Adrenal gland (tissue), 9 donors: ENCODE measurements at regions not wholly inside any gene's neighbourhood (a gene's known extent, or its start where the extent isn't known, plus 50 kb on each side); places are given as distances from the start of the nearest gene placed in this dataset.

Experiments used
- DNase-seq, 7 donors: peaks; one replicate each; pipeline ENCODE4 v3.0.0-alpha.2; 2019 to 2020
- H3K27ac ChIP-seq, 5 donors: fragments of 200-600 bp; sonication (generic) in 4 of 5; 1 replicate in 3 of 5; 2 replicates in 2 of 5; pipeline versions ENCODE4 v1.5.1 to v1.8.0; 2016 to 2020; ENCODE audit warnings: mild to moderate bottlenecking in 1 of 5
- H3K27me3 ChIP-seq: fragments of 200-600 bp; 2 replicates; pipeline ENCODE4 v1.8.0; 2021
- H3K36me3 ChIP-seq, 2 donors: fragments of 200-600 bp; replicated peaks in 1 of 2; 1 replicate in 1 of 2; 2 replicates in 1 of 2; pipeline versions ENCODE4 v1.5.1 to v1.8.0; 2018 to 2022
- H3K4me1 ChIP-seq, 2 donors: fragments of 200-600 bp; replicated peaks in 1 of 2; 1 replicate in 1 of 2; 2 replicates in 1 of 2; pipeline versions ENCODE4 v1.5.1 to v1.8.0; 2018 to 2021
- H3K4me3 ChIP-seq, 4 donors: fragments of 200-600 bp; sonication (generic) in 3 of 4; one replicate each; pipeline ENCODE4 v1.5.1; 2016 to 2018
- H3K9me3 ChIP-seq, 3 donors: fragments of 200-600 bp; sonication (generic) in 1 of 3; replicated peaks in 1 of 3; 1 replicate in 2 of 3; 2 replicates in 1 of 3; pipeline versions ENCODE4 v1.5.1 to v1.8.0; 2016 to 2021
- CTCF ChIP-seq, 6 experiments: fragments of 450-650 bp in 4 of 6; fragments of 200-600 bp in 2 of 6; sonication (generic) in 1 of 6; IDR thresholded peaks; 1 replicate in 5 of 6; 2 replicates in 1 of 6; pipeline versions ENCODE4 v1.5.1 to v1.8.0; 2016 to 2021; ENCODE audit warnings: antibody characterized with exemption in 6 of 6, mild to moderate bottlenecking in 2 of 6, moderate library complexity in 1 of 6
- POLR2A ChIP-seq, 2 donors: fragments of 450-650 bp; IDR thresholded peaks; one replicate each; pipeline ENCODE4 v1.6.1; 2017; ENCODE audit warnings: antibody characterized with exemption in 2 of 2, mild to moderate bottlenecking in 2 of 2, moderate library complexity in 1 of 2
- WGBS, 4 donors: extraction: QIAGEN DNeasy Blood & Tissue Kit in 2 of 4; methylation state at CpG; one replicate each; pipeline versions ENCODE4 v1.1.5 to v1.1.7; 2013 to 2017; 5-methylcytosine and 5-hydroxymethylcytosine counted together
- intact Hi-C, 2 donors: fragments of 100-400 bp; cut with DNase I; formaldehyde crosslinking; loops; one replicate each; pipeline versions ENCODE4 v1.14.1 to v1.15.0; 2022 to 2023
- donor health status: healthy with polysubstance abuse.
- donor health status: Bipolar disorder and iron deficiency.
- donor health status: DM: yes; HTN: yes; CAD: no.
- donor health status: DM: no; HTN: no; CAD: no.
- donor health status: DM: no; HTN: no; CAD: no.

- Histone ChIP-seq H3K36me3 (no peaks in the 10 kb centered on the region), H3K9me3 (no peaks in the 10 kb centered on the region), H3K27me3 (no peaks in the 10 kb centered on the region), H3K4me3 (no peak overlapping the region), H3K4me1 (peaks cover 0 to 5% of the 10 kb centered on the region in 2 donors), H3K27ac (no peak overlapping the region)
- intact Hi-C loops = no loop called here
- whole genome bisulfite sequencing, 4 donors = 71 to 83% (median 79%) methylated on average over 4 of the region's 4 CpGs
- TF ChIP-seq CTCF (IDR thresholded peaks at IDR 0.05) = no peak
- no peak for TF ChIP-seq POLR2A (IDR thresholded peaks at IDR 0.05)
- no peak for DNase-seq
Measured at GRCh38 chr4:156098805-156099204, 145.1 kb upstream of the CTSO start.

- H3K4me3 ChIP-seq = no peak overlapping the region
- TF ChIP-seq POLR2A (IDR thresholded peaks at IDR 0.05) (no peak), CTCF (IDR thresholded peaks at IDR 0.05) (no peak)
- intact Hi-C loops = no loop called here
- no peaks in the 10 kb centered on the region for H3K9me3 ChIP-seq
- H3K4me1 ChIP-seq = no peaks in the 10 kb centered on the region
- no peak for DNase-seq
- H3K36me3 ChIP-seq = no peaks in the 10 kb centered on the region
- no peak overlapping the region for H3K27ac ChIP-seq
- H3K27me3 ChIP-seq = no peaks in the 10 kb centered on the region
Measured at GRCh38 chr4:156085100-156085499, 131.4 kb upstream of the CTSO start.

- no peaks in the 10 kb centered on the region for H3K36me3 ChIP-seq
- intact Hi-C loops = no loop called here
- no peak overlapping the region for H3K4me3 ChIP-seq
- no peaks in the 10 kb centered on the region for H3K27me3 ChIP-seq
- WGBS, 4 donors = 52 to 74% (median 60%) methylated on average over 1 of the region's 1 CpG
- H3K9me3 ChIP-seq = no peaks in the 10 kb centered on the region
- no peak for DNase-seq
- H3K4me1 ChIP-seq = no peaks in the 10 kb centered on the region
- TF ChIP-seq POLR2A (IDR thresholded peaks at IDR 0.05) = no peak
- no peak for TF ChIP-seq CTCF (IDR thresholded peaks at IDR 0.05)
- no peak overlapping the region for H3K27ac ChIP-seq
Measured at GRCh38 chr4:156084373-156084772, 130.7 kb upstream of the CTSO start.

- Histone ChIP-seq H3K27me3 (no peaks in the 10 kb centered on the region), H3K27ac (no peak overlapping the region), H3K9me3 (no peaks in the 10 kb centered on the region), H3K4me1 (no peaks in the 10 kb centered on the region), H3K36me3 (no peaks in the 10 kb centered on the region), H3K4me3 (no peak overlapping the region)
- WGBS, 4 donors = 64 to 77% (median 74%) methylated on average over 2 of the region's 2 CpGs
- intact Hi-C loops = no loop called here
- no peak for DNase-seq
- no peak for TF ChIP-seq POLR2A (IDR thresholded peaks at IDR 0.05)
- TF ChIP-seq CTCF (IDR thresholded peaks at IDR 0.05) = no peak
Measured at GRCh38 chr4:156073976-156074375, 120.3 kb upstream of the CTSO start.
